ENCODE measurements at regions not wholly inside any gene's neighbourhood (a gene's known extent, or its start where the extent isn't known, plus 50 kb on each side); places are given as distances from the start of the nearest gene placed in this dataset.

DNA sequence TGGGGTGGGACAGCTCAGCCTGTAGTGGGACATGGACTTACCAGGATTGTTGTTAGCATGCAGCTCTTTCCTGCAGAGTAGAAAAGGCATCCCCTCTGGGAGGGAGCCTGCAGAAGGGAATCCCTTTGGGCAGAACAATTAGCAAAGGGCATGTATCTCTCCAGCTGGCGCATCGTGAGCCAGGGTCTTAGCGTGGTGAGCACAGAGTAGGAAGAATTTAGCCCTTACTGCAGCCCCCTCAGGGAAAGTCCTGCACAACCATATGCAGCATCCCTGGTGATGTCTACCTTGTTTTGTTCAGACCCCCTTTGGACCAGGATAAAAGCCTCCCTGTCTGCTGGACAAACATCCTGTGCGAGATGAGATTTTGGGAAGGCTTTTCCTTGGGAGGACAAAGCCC lies 292.1 kb downstream of the SLC4A3 start:
- Histone ChIP-seq H3K79me2 (ENCODE audit: insufficient read depth, low read length) (no peaks in the 10 kb centered on the region), H3K4me3 (ENCODE audit: insufficient read depth, low read length) (no peak overlapping the region), H3K4me2 (ENCODE audit: insufficient read depth, low read length) (no peak overlapping the region), H4K20me1 (ENCODE audit: insufficient read depth, low read length) (no peaks in the 10 kb centered on the region), H3K9me3 (ENCODE audit: low read depth, low read length) (no peaks in the 10 kb centered on the region), H3K36me3 (ENCODE audit: insufficient read depth, low read length) (no peaks in the 10 kb centered on the region), H3K4me1 (ENCODE audit: insufficient read depth, low read length) (no peaks in the 10 kb centered on the region), H3K27me3 (ENCODE audit: insufficient read depth, low read length) (no peaks in the 10 kb centered on the region), H2AFZ (ENCODE audit: low read length) (no peak overlapping the region), H3K27ac (ENCODE audit: low read depth, low read length) (no peak overlapping the region)
- TF ChIP-seq, protein P1, sequence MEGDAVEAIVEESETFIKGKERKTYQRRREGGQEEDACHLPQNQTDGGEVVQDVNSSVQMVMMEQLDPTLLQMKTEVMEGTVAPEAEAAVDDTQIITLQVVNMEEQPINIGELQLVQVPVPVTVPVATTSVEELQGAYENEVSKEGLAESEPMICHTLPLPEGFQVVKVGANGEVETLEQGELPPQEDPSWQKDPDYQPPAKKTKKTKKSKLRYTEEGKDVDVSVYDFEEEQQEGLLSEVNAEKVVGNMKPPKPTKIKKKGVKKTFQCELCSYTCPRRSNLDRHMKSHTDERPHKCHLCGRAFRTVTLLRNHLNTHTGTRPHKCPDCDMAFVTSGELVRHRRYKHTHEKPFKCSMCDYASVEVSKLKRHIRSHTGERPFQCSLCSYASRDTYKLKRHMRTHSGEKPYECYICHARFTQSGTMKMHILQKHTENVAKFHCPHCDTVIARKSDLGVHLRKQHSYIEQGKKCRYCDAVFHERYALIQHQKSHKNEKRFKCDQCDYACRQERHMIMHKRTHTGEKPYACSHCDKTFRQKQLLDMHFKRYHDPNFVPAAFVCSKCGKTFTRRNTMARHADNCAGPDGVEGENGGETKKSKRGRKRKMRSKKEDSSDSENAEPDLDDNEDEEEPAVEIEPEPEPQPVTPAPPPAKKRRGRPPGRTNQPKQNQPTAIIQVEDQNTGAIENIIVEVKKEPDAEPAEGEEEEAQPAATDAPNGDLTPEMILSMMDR (IDR thresholded peaks at IDR 0.05; ENCODE audit: extremely low read depth, low read depth, low read length): no peak
- no peak for DNase-seq (ENCODE audit: insufficient read length, low spot score, missing footprints)

DNA sequence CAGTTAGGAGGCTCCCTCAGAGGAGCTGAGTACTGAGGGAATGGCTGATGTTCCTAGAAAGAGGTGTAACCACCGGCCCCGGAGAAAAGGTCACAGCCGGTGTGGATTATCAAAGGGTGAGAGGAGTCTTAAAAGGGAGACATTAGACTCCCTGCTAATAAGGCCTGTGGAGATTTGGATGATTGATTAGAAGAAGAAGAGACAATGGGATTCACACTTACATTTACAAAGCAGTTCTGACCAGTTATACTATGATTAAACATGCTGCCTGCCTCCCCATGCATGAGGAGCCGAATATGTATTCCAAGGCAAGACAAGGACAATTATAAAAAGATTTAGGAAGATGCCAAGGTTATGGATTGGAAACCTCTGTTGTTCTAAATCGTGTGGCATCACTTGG lies 302.4 kb downstream of the SLC4A3 start:
- Histone ChIP-seq H3K27ac (ENCODE audit: low read depth, low read length) (no peak overlapping the region), H3K4me3 (ENCODE audit: insufficient read depth, low read length) (no peak overlapping the region), H3K9me3 (ENCODE audit: low read depth, low read length) (no peaks in the 10 kb centered on the region), H4K20me1 (ENCODE audit: insufficient read depth, low read length) (no peaks in the 10 kb centered on the region), H3K36me3 (ENCODE audit: insufficient read depth, low read length) (no peaks in the 10 kb centered on the region), H3K27me3 (ENCODE audit: insufficient read depth, low read length) (no peaks in the 10 kb centered on the region), H2AFZ (ENCODE audit: low read length) (no peak overlapping the region), H3K4me2 (ENCODE audit: insufficient read depth, low read length) (no peak overlapping the region), H3K79me2 (ENCODE audit: insufficient read depth, low read length) (no peaks in the 10 kb centered on the region), H3K4me1 (ENCODE audit: insufficient read depth, low read length) (no peaks in the 10 kb centered on the region)
- DNase-seq (ENCODE audit: insufficient read length, low spot score, missing footprints): no peak
- TF ChIP-seq, protein P1 (IDR thresholded peaks at IDR 0.05; ENCODE audit: extremely low read depth, low read depth, low read length): no peak

DNA sequence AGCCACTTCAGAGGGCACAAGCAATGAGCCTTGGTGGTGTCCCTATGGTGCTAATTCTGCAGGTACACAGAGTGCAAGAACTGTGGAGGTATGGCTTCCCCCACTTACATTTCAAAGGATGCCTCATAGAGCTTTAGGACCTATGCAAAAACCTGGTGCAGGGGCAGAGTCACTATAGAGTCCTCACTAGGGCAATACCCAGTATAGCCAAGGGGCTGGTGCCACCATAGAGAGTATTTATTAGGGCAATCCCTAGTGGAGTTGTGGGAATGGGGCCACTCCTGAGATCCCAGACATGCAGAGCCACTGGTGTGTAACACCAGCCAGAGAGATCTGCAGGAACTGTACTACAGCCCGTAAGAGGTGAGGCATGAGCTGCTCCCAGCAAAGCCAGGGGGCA lies 312.2 kb downstream of the SLC4A3 start:
- Histone ChIP-seq H3K4me2 (ENCODE audit: insufficient read depth, low read length) (no peak overlapping the region), H3K4me3 (ENCODE audit: insufficient read depth, low read length) (no peak overlapping the region), H3K4me1 (ENCODE audit: insufficient read depth, low read length) (no peaks in the 10 kb centered on the region), H4K20me1 (ENCODE audit: insufficient read depth, low read length) (no peaks in the 10 kb centered on the region), H3K36me3 (ENCODE audit: insufficient read depth, low read length) (no peaks in the 10 kb centered on the region), H3K27ac (ENCODE audit: low read depth, low read length) (no peak overlapping the region), H2AFZ (ENCODE audit: low read length) (no peak overlapping the region), H3K9me3 (ENCODE audit: low read depth, low read length) (no peaks in the 10 kb centered on the region), H3K27me3 (ENCODE audit: insufficient read depth, low read length) (no peaks in the 10 kb centered on the region), H3K79me2 (ENCODE audit: insufficient read depth, low read length) (no peaks in the 10 kb centered on the region)
- no peak for DNase-seq (ENCODE audit: insufficient read length, low spot score, missing footprints)
- TF ChIP-seq, protein P1 (IDR thresholded peaks at IDR 0.05; ENCODE audit: extremely low read depth, low read depth, low read length): no peak

DNA sequence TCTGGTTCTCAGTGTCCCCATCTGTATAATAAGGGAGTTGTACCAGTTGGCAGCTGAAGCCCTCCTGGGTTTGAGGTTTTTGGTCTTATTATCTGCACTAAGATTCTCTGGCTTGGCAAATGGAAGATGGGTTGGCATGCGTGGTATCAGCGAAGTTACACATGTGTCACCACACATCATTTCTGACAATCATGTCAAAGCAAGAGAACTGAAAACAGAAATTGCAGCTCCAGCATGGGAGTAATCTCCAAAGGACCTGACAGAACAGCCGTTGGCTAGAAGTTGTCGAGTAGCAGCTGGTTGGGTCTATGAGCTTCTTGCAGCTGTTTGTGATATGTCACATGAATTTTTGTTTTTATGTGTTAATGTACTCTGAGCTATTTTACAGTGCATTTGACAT lies 317.4 kb downstream of the SLC4A3 start:
- Histone ChIP-seq H3K27me3 (ENCODE audit: insufficient read depth, low read length) (no peaks in the 10 kb centered on the region), H3K79me2 (ENCODE audit: insufficient read depth, low read length) (no peaks in the 10 kb centered on the region), H2AFZ (ENCODE audit: low read length) (no peak overlapping the region), H4K20me1 (ENCODE audit: insufficient read depth, low read length) (no peaks in the 10 kb centered on the region), H3K4me1 (ENCODE audit: insufficient read depth, low read length) (no peaks in the 10 kb centered on the region), H3K4me2 (ENCODE audit: insufficient read depth, low read length) (no peak overlapping the region), H3K27ac (ENCODE audit: low read depth, low read length) (no peak overlapping the region), H3K36me3 (ENCODE audit: insufficient read depth, low read length) (no peaks in the 10 kb centered on the region), H3K9me3 (ENCODE audit: low read depth, low read length) (no peaks in the 10 kb centered on the region), H3K4me3 (ENCODE audit: insufficient read depth, low read length) (no peak overlapping the region)
- TF ChIP-seq, protein P1 (IDR thresholded peaks at IDR 0.05; ENCODE audit: extremely low read depth, low read depth, low read length): no peak
- DNase-seq (ENCODE audit: insufficient read length, low spot score, missing footprints): no peak
